ENCODE measurements at regions not wholly inside any gene's neighbourhood (a gene's known extent, or its start where the extent isn't known, plus 50 kb on each side); places are given as distances from the start of the nearest gene placed in this dataset.

GRCh38 chr15:36284911-36285310 lies 294.5 kb upstream of the CDIN1 start (continued):
- TF ChIP-seq ATF7 (IDR thresholded peaks at IDR 0.05; ENCODE audit: low read depth), result no peak
- no peak for TF ChIP-seq PAX5 (IDR thresholded peaks at IDR 0.05; ENCODE audit: borderline replicate concordance, low read depth, low read length)
- no peak for TF ChIP-seq TAF1 (IDR thresholded peaks at IDR 0.05; ENCODE audit: borderline replicate concordance, low read depth, low read length)
- no peak for TF ChIP-seq ZNF207 (IDR thresholded peaks at IDR 0.05; ENCODE audit: borderline replicate concordance)
- TF ChIP-seq MAX (IDR thresholded peaks at IDR 0.05; ENCODE audit: low read depth, low read length), result no peak
- no peak for TF ChIP-seq IRF5 (IDR thresholded peaks at IDR 0.05; ENCODE audit: borderline replicate concordance)
- no peak for TF ChIP-seq MEF2A (IDR thresholded peaks at IDR 0.05; ENCODE audit: insufficient read depth, low read depth, low read length)

DNA sequence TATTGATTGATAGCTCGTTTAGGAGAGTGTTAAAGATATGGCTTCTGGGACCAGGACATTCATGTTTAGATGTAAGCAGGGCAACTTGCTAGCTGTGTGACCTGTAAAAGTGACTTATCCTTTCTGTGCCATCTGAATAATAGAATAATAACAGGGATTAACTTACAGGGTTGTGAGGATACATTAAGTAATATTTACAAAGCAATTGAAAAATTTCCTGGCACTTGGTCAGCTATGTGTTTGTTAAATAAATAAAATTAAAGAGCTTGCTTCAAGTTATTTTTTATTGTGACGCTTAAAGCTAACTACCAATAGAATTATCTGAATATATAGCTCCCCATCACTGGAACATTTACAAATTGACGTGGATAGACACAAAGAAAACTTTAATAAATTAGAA lies 287.9 kb upstream of the CDIN1 start:
- no peaks in the 10 kb centered on the region for H3K36me3 ChIP-seq (ENCODE audit: control insufficient read depth in 2 of 2, insufficient read depth in 2 of 2, low read length in 1 of 2)
- H4K20me1 ChIP-seq (ENCODE audit: control insufficient read depth, insufficient read depth), result no peaks in the 10 kb centered on the region
- BruUV-seq (replicated peaks), result no TSS peak
- no peaks in the 10 kb centered on the region for H3K79me2 ChIP-seq (ENCODE audit: control insufficient read depth, insufficient read depth, low read length)
- H3K9me3 ChIP-seq (replicated peaks; ENCODE audit: control insufficient read depth, insufficient read depth, low read length), result no peaks in the 10 kb centered on the region
- ChIA-PET POLR2A (no interaction called here), CTCF (no interaction called here), RAD21 (ENCODE audit: unreplicated experiment) (no interaction called here), SMC1A (ENCODE audit: uncharacterized antibody, unreplicated experiment) (interaction anchor here (0.7 kb wide), 1 partner anchor 86 kb away, joined by 3 read pairs; no protein-coding TSS in a partner anchor)
- no peak overlapping the region for H3K4me3 ChIP-seq
- no peaks in the 10 kb centered on the region for H3K27me3 ChIP-seq (replicated peaks in 1 of 2; ENCODE audit: control insufficient read depth in 2 of 2, insufficient read depth in 2 of 2, low read length in 1 of 2)
- H3K4me2 ChIP-seq (ENCODE audit: control insufficient read depth, insufficient read depth), result no peak overlapping the region
- H2AFZ ChIP-seq (ENCODE audit: control insufficient read depth, low read depth, low read length), result no peak overlapping the region
- H3K27ac ChIP-seq (ENCODE audit: control insufficient read depth, insufficient read depth), result no peak overlapping the region
- in situ Hi-C loops (cut with MboI), result no loop called here
- intact Hi-C loops (cut with micrococcal nuclease; ENCODE audit: unreplicated experiment), result no loop called here
- DNase-seq (ENCODE audit: low read depth, low spot score), result no peak
- no peak for FAIRE-seq
- no peaks in the 10 kb centered on the region for H3K4me1 ChIP-seq (ENCODE audit: control insufficient read depth, insufficient read depth, low read length)
- 18% methylated on average over 3 of the region's 3 CpGs for WGBS (ENCODE audit: insufficient coverage, insufficient replicate concordance, low lambda C conversion rate, missing lambda C conversion rate)
- no peak overlapping the region for H3K9ac ChIP-seq (ENCODE audit: control insufficient read depth, insufficient read depth, low read length)
- no peak for ATAC-seq
- no peak for TF ChIP-seq ZNF384 (IDR thresholded peaks at IDR 0.05; ENCODE audit: borderline replicate concordance, low read depth, low read length)
- no peak for TF ChIP-seq NR2F1 (conservative IDR thresholded peaks at IDR 0.05)
- no peak for TF ChIP-seq MLLT1 (IDR thresholded peaks at IDR 0.05)
- TF ChIP-seq ETV6 (conservative IDR thresholded peaks at IDR 0.05 in 1 of 2, IDR thresholded peaks at IDR 0.05 in 1 of 2; ENCODE audit: borderline replicate concordance in 1 of 2, low read depth in 1 of 2), result no peak
- no peak for TF ChIP-seq TARDBP (IDR thresholded peaks at IDR 0.05; ENCODE audit: borderline replicate concordance)
- TF ChIP-seq SUPT20H (IDR thresholded peaks at IDR 0.05; ENCODE audit: borderline replicate concordance, control insufficient read depth, low read depth, low read length), result no peak
- TF ChIP-seq E2F4 (IDR thresholded peaks at IDR 0.05; ENCODE audit: low read depth, low read length), result no peak
- no peak for TF ChIP-seq PAX5 (IDR thresholded peaks at IDR 0.05; ENCODE audit: borderline replicate concordance, low read depth, low read length)
- TF ChIP-seq CHD4 (IDR thresholded peaks at IDR 0.05), result no peak
- TF ChIP-seq EGR1 (IDR thresholded peaks at IDR 0.05; ENCODE audit: borderline replicate concordance in 1 of 2, low read depth in 2 of 2, low read length in 2 of 2), result no peak
- TF ChIP-seq, protein P1, sequence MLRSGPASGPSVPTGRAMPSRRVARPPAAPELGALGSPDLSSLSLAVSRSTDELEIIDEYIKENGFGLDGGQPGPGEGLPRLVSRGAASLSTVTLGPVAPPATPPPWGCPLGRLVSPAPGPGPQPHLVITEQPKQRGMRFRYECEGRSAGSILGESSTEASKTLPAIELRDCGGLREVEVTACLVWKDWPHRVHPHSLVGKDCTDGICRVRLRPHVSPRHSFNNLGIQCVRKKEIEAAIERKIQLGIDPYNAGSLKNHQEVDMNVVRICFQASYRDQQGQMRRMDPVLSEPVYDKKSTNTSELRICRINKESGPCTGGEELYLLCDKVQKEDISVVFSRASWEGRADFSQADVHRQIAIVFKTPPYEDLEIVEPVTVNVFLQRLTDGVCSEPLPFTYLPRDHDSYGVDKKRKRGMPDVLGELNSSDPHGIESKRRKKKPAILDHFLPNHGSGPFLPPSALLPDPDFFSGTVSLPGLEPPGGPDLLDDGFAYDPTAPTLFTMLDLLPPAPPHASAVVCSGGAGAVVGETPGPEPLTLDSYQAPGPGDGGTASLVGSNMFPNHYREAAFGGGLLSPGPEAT (IDR thresholded peaks at IDR 0.05; ENCODE audit: low read depth), result no peak

Measured in GM12878 (cell line).